ENCODE measurements at regions not wholly inside any gene's neighbourhood (a gene's known extent, or its start where the extent isn't known, plus 50 kb on each side); places are given as distances from the start of the nearest gene placed in this dataset.

DNA sequence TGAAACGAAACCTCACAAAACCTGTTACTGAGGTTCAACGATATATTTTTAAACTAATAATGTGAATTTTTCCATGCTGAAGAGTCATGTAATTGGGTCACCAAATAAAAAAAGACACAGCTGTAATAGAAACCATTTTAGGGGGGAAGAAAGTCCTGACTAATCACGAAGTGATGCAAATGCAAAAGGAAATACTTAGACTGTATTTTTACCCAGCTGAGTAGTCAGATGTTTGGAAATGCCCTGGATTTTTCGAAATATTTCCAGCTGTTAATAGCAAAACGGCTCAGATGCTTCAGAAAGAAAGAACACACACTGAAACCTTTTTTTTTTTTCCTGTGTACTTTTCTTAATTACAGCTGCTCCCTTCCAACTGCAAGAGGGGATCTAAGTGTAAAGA lies 210.3 kb downstream of the SETD4 start:
- FAIRE-seq, result no peak

DNA sequence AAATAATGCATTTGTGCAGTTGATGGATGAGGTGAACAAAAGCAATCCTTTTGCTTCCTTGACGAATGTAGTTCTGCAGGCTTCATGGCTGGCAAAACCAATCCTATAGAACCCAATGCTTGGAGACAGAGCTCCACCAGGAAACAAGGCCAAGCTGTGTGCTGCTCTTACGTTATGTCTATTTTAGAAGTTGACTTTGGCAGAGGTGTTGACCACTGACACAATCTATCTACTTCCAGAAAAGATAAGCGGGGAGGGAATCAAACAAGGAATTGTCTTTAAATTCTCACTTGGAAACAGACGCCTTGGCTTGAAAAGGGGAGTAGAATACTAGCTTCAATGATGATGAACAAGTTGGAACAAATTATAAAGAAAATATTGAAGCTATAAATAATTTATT lies 211.2 kb downstream of the SETD4 start:
- no peak for ATAC-seq
- POLR2A ChIA-PET, result no interaction called here
- TF ChIP-seq MAZ (IDR thresholded peaks at IDR 0.05; ENCODE audit: borderline replicate concordance, low read depth, low read length), result no peak
- no peak for TF ChIP-seq RFX5 (IDR thresholded peaks at IDR 0.05)

More for the DNA sequence above, 210.3 kb downstream of the SETD4 start:
- Histone ChIP-seq H3K9me3 (no peaks in the 10 kb centered on the region), H3K4me2 (no peak overlapping the region), H3K4me1 (no peaks in the 10 kb centered on the region), H3K4me3 (no peak overlapping the region), H3K27ac (no peak overlapping the region)
- no peak for TF ChIP-seq JUNB (IDR thresholded peaks at IDR 0.05)
- TF ChIP-seq EHF (CRISPR knock-in tag; IDR thresholded peaks at IDR 0.05), result no peak
- TF ChIP-seq RNF2 (IDR thresholded peaks at IDR 0.05; ENCODE audit: borderline replicate concordance, low read depth), result no peak
- TF ChIP-seq, protein P1, sequence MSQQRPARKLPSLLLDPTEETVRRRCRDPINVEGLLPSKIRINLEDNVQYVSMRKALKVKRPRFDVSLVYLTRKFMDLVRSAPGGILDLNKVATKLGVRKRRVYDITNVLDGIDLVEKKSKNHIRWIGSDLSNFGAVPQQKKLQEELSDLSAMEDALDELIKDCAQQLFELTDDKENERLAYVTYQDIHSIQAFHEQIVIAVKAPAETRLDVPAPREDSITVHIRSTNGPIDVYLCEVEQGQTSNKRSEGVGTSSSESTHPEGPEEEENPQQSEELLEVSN (IDR thresholded peaks at IDR 0.05; ENCODE audit: borderline replicate concordance, low read depth), result no peak
- TF ChIP-seq, protein P2, sequence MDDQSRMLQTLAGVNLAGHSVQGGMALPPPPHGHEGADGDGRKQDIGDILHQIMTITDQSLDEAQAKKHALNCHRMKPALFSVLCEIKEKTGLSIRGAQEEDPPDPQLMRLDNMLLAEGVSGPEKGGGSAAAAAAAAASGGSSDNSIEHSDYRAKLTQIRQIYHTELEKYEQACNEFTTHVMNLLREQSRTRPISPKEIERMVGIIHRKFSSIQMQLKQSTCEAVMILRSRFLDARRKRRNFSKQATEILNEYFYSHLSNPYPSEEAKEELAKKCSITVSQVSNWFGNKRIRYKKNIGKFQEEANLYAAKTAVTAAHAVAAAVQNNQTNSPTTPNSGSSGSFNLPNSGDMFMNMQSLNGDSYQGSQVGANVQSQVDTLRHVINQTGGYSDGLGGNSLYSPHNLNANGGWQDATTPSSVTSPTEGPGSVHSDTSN (IDR thresholded peaks at IDR 0.05), result no peak
- no peak for TF ChIP-seq ZC3H11A (IDR thresholded peaks at IDR 0.05)
- TF ChIP-seq RAD21 (conservative IDR thresholded peaks at IDR 0.05 in 1 of 2, IDR thresholded peaks at IDR 0.05 in 1 of 2), result no peak
- no peak for TF ChIP-seq HOXB5 (CRISPR knock-in tag; IDR thresholded peaks at IDR 0.05)
- no peak for TF ChIP-seq MYC (IDR thresholded peaks at IDR 0.05; ENCODE audit: borderline replicate concordance, low read length)
- TF ChIP-seq MAFK (IDR thresholded peaks at IDR 0.05; ENCODE audit: partially characterized antibody), result no peak
- no peak for TF ChIP-seq GATA3 (IDR thresholded peaks at IDR 0.05; ENCODE audit: borderline replicate concordance)
- no peak for TF ChIP-seq NR3C1 (IDR thresholded peaks at IDR 0.05)
- POLR2A ChIA-PET, result interaction anchor here (0.7 kb wide), 1 partner anchor 1054 kb away, joined by 3 read pairs; no protein-coding TSS in a partner anchor
- CTCF ChIA-PET, result interaction anchor here (0.9 to 1.5 kb wide), 3 partner anchors 10 to 179 kb away, joined by 3 to 4 read pairs (median 4); no protein-coding TSS in a partner anchor
- 14% methylated on average over 5 of the region's 5 CpGs for WGBS (ENCODE audit: missing lambda C conversion rate)
- ATAC-seq, result no peak
- no peak for DNase-seq (ENCODE audit: low read depth in 1 of 2, low spot score in 1 of 2)

DNA sequence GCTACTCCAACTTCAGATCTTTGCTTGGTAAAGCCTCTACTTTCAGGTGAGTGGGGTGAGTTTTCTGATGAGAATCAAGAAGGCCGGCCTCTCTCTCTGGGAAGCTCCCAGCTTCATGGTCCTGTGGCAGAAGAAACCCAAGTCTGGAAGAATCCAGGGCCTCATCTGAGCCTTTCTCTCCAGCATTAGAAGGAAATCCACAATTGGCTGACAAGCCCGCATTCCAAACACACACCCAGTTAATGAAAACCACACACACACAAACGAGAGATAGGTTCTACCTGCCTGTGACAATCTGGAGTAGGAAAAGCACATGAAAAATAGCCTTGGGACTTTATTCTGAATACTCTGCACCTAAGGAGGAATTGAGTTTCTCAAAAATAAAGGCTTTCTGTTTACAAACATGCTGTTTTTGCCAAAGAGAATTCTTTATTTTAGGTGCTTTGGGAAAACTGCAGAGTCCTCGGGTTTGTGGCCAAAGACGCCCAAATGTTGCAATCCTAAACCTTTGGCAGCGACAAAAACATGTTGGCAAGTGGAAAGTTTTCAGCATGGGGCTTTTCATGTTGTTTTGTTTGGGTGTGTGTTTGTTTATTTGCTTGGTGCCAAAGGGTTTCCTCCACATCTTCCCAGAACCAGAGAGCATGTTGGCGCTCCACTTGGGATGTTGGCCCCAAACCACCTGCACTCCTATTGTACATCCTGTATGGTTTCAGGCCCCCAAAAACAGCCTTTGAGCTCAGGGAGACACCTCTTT lies 216.2 kb downstream of the SETD4 start:
- POLR2A ChIA-PET, result no interaction called here
- no peak for FAIRE-seq

More for the DNA sequence above, 211.2 kb downstream of the SETD4 start:
- FAIRE-seq (no peak), DNase-seq (ENCODE audit: low read depth in 1 of 2, low spot score in 1 of 2) (no peak)
- H3K4me1 ChIP-seq, result no peaks in the 10 kb centered on the region
- H3K4me3 ChIP-seq, result no peak overlapping the region
- H3K9me3 ChIP-seq, result no peaks in the 10 kb centered on the region
- CTCF ChIA-PET, result interaction anchor here (0.6 to 1.5 kb wide), 3 partner anchors 9 to 36 kb away, joined by 4 to 8 read pairs (median 4); no protein-coding TSS in a partner anchor
- 16% methylated on average over 4 of the region's 4 CpGs for WGBS (ENCODE audit: missing lambda C conversion rate)
- no peak overlapping the region for H3K27ac ChIP-seq
- H3K4me2 ChIP-seq, result no peak overlapping the region

More for the DNA sequence above, 216.2 kb downstream of the SETD4 start:
- Histone ChIP-seq H3K9me3 (no peaks in the 10 kb centered on the region), H3K4me1 (no peaks in the 10 kb centered on the region), H3K27ac (no peak overlapping the region), H3K4me3 (no peak overlapping the region), H3K4me2 (no peak overlapping the region)
- no peak for TF ChIP-seq ZNF302 (CRISPR knock-in tag; IDR thresholded peaks at IDR 0.05)
- no peak for TF ChIP-seq RCOR1 (IDR thresholded peaks at IDR 0.05; ENCODE audit: low read depth, low read length)
- TF ChIP-seq EHF (CRISPR knock-in tag; IDR thresholded peaks at IDR 0.05), result no peak
- TF ChIP-seq NPAS2 (CRISPR knock-in tag; IDR thresholded peaks at IDR 0.05; ENCODE audit: borderline replicate concordance), result no peak
- TF ChIP-seq, protein P3, sequence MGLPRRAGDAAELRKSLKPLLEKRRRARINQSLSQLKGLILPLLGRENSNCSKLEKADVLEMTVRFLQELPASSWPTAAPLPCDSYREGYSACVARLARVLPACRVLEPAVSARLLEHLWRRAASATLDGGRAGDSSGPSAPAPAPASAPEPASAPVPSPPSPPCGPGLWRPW (IDR thresholded peaks at IDR 0.05), result no peak
- no peak for TF ChIP-seq CBX2 (IDR thresholded peaks at IDR 0.05; ENCODE audit: borderline replicate concordance, low read depth)
- TF ChIP-seq, protein P4, sequence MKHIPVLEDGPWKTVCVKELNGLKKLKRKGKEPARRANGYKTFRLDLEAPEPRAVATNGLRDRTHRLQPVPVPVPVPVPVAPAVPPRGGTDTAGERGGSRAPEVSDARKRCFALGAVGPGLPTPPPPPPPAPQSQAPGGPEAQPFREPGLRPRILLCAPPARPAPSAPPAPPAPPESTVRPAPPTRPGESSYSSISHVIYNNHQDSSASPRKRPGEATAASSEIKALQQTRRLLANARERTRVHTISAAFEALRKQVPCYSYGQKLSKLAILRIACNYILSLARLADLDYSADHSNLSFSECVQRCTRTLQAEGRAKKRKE (CRISPR knock-in tag; IDR thresholded peaks at IDR 0.05; ENCODE audit: low read depth), result no peak
- no peak for TF ChIP-seq NFE2L2 (conservative IDR thresholded peaks at IDR 0.05; ENCODE audit: low read length)
- DNase-seq (ENCODE audit: low read depth in 1 of 2, low spot score in 1 of 2) (no peak), ATAC-seq (no peak)
- CTCF ChIA-PET, result interaction anchor here (0.6 to 1.2 kb wide), 3 partner anchors 13 to 1155 kb away, joined by 3 to 4 read pairs (median 3); no protein-coding TSS in a partner anchor
- 43% methylated on average over 7 of the region's 7 CpGs for WGBS (ENCODE audit: missing lambda C conversion rate)

Measured in A549 (cell line).